Lower lobe of right lung (tissue), 2 donors: ENCODE measurements at regions not wholly inside any gene's neighbourhood (a gene's known extent, or its start where the extent isn't known, plus 50 kb on each side); places are given as distances from the start of the nearest gene placed in this dataset.

Experiments used
- ATAC-seq, 2 donors: fragments of 200-7000 bp; cut with Tn5 transposase; one replicate each; pipeline ENCODE4 v1.9.1; 2020 to 2022; ENCODE audit warnings: mild to moderate bottlenecking in 2 of 2, moderate library complexity in 2 of 2
- DNase-seq: peaks from one replicate; pipeline ENCODE4 v3.0.0-alpha.2; 2020
- H3K27ac ChIP-seq: fragments of 200-600 bp; one replicate; pipeline ENCODE4 v1.8.0; 2022
- H3K27me3 ChIP-seq: fragments of 200-600 bp; one replicate; pipeline ENCODE4 v1.8.0; 2022; ENCODE audit warnings: low read depth
- H3K36me3 ChIP-seq: fragments of 200-600 bp; one replicate; pipeline ENCODE4 v1.8.0; 2022; ENCODE audit warnings: mild to moderate bottlenecking
- H3K4me1 ChIP-seq: fragments of 200-600 bp; one replicate; pipeline ENCODE4 v1.8.0; 2022
- H3K4me3 ChIP-seq: fragments of 200-600 bp; one replicate; pipeline ENCODE4 v1.8.0; 2022; ENCODE audit warnings: mild to moderate bottlenecking
- H3K9me3 ChIP-seq: fragments of 200-600 bp; one replicate; pipeline ENCODE4 v1.8.0; 2022
- CTCF ChIP-seq: fragments of 200-600 bp; IDR thresholded peaks from one replicate; pipeline ENCODE4 v1.8.0; 2022; ENCODE audit warnings: antibody characterized with exemption, mild to moderate bottlenecking
- intact Hi-C: fragments of 100-400 bp; cut with DNase I; formaldehyde crosslinking; loops from one replicate; pipeline ENCODE4 v1.11.0; 2022
- donor health status: DM: no; HTN: yes; CAD: no; lungs with severe emphysema.

GRCh38 chr9:118829334-118829733 is 539.9 kb downstream of the BRINP1 start:
- ATAC-seq (no peak), DNase-seq (no peak)
- Histone ChIP-seq H3K4me1 (no peaks in the 10 kb centered on the region), H3K27ac (no peak overlapping the region), H3K36me3 (no peaks in the 10 kb centered on the region), H3K9me3 (no peaks in the 10 kb centered on the region), H3K27me3 (no peaks in the 10 kb centered on the region), H3K4me3 (no peak overlapping the region)
- intact Hi-C loops: no loop called here
- peak; percentile 26 for TF ChIP-seq CTCF

- TF ChIP-seq CTCF: no peak
- Histone ChIP-seq H3K36me3 (no peaks in the 10 kb centered on the region), H3K4me1 (no peaks in the 10 kb centered on the region), H3K4me3 (no peak overlapping the region), H3K9me3 (no peaks in the 10 kb centered on the region), H3K27ac (no peak overlapping the region), H3K27me3 (no peaks in the 10 kb centered on the region)
- intact Hi-C loops: no loop called here
- ATAC-seq (no peak), DNase-seq (no peak)
Observed at GRCh38 chr9:118832371-118832770, 536.9 kb downstream of the BRINP1 start.

- H3K9me3 ChIP-seq: no peaks in the 10 kb centered on the region
- no peaks in the 10 kb centered on the region for H3K4me1 ChIP-seq
- no peaks in the 10 kb centered on the region for H3K27me3 ChIP-seq
- intact Hi-C loops: no loop called here
- no peak overlapping the region for H3K27ac ChIP-seq
- ATAC-seq (no peak), DNase-seq (no peak)
- TF ChIP-seq CTCF: no peak
- no peaks in the 10 kb centered on the region for H3K36me3 ChIP-seq
- H3K4me3 ChIP-seq: no peak overlapping the region
Observed at GRCh38 chr9:118836891-118837290, 532.3 kb downstream of the BRINP1 start.

- Histone ChIP-seq H3K4me3 (no peak overlapping the region), H3K4me1 (no peaks in the 10 kb centered on the region), H3K27ac (no peak overlapping the region), H3K9me3 (no peaks in the 10 kb centered on the region), H3K36me3 (no peaks in the 10 kb centered on the region), H3K27me3 (no peaks in the 10 kb centered on the region)
- no peak for TF ChIP-seq CTCF
- ATAC-seq (no peak), DNase-seq (no peak)
- intact Hi-C loops: no loop called here
Observed at GRCh38 chr9:118871531-118871930, 497.7 kb downstream of the BRINP1 start.

- Histone ChIP-seq H3K27me3 (no peaks in the 10 kb centered on the region), H3K36me3 (no peaks in the 10 kb centered on the region), H3K27ac (no peak overlapping the region), H3K9me3 (no peaks in the 10 kb centered on the region), H3K4me1 (no peaks in the 10 kb centered on the region), H3K4me3 (no peak overlapping the region)
- no peak for TF ChIP-seq CTCF
- no peak for ATAC-seq
- intact Hi-C loops: no loop called here
- no peak for DNase-seq
Observed at GRCh38 chr9:118882684-118883083, 486.6 kb downstream of the BRINP1 start.

- Histone ChIP-seq H3K36me3 (no peaks in the 10 kb centered on the region), H3K27ac (no peak overlapping the region), H3K4me3 (no peak overlapping the region), H3K27me3 (no peaks in the 10 kb centered on the region), H3K9me3 (no peaks in the 10 kb centered on the region), H3K4me1 (no peaks in the 10 kb centered on the region)
- no peak for ATAC-seq
- no peak for TF ChIP-seq CTCF
- DNase-seq: no peak
- intact Hi-C loops: no loop called here
Observed at GRCh38 chr9:118883411-118883810, 485.8 kb downstream of the BRINP1 start.
